Mucosa of rectum (tissue), 2 donors: ENCODE measurements at regions not wholly inside any gene's neighbourhood (a gene's known extent, or its start where the extent isn't known, plus 50 kb on each side); places are given as distances from the start of the nearest gene placed in this dataset.

Experiments used
- H3K27ac ChIP-seq, 2 donors: one replicate each; pipeline ENCODE4 v1.7.0; 2013; ENCODE audit warnings: inconsistent platforms in 2 of 2, low read depth in 2 of 2, low read length in 2 of 2
- H3K27me3 ChIP-seq, 2 donors: one replicate each; pipeline ENCODE4 v1.7.0; 2013; ENCODE audit warnings: low read length in 2 of 2; ENCODE audit not compliant: control insufficient read depth in 2 of 2, insufficient read depth in 2 of 2
- H3K36me3 ChIP-seq, 2 donors: one replicate each; pipeline ENCODE4 v1.7.0; 2013; ENCODE audit warnings: low read length in 2 of 2; ENCODE audit not compliant: control insufficient read depth in 2 of 2, insufficient read depth in 2 of 2
- H3K4me1 ChIP-seq, 2 donors: one replicate each; pipeline ENCODE4 v1.7.0; 2013; ENCODE audit warnings: low read length in 2 of 2, mild to moderate bottlenecking in 1 of 2; ENCODE audit not compliant: control insufficient read depth in 2 of 2, insufficient read depth in 2 of 2
- H3K4me3 ChIP-seq, 2 donors: one replicate each; pipeline ENCODE4 v1.7.0; 2013; ENCODE audit warnings: low read length in 2 of 2
- H3K9ac ChIP-seq, 2 donors: one replicate each; pipeline ENCODE4 v1.7.0; 2013; ENCODE audit warnings: low read length in 2 of 2, low read depth in 1 of 2, mild to moderate bottlenecking in 1 of 2
- H3K9me3 ChIP-seq, 2 donors: one replicate each; pipeline ENCODE4 v1.7.0; 2013; ENCODE audit warnings: low read length in 2 of 2; ENCODE audit not compliant: control insufficient read depth in 2 of 2
- donor health status: healthy.
- donor health status: Normal muscosa, but diverticular disease.

DNA sequence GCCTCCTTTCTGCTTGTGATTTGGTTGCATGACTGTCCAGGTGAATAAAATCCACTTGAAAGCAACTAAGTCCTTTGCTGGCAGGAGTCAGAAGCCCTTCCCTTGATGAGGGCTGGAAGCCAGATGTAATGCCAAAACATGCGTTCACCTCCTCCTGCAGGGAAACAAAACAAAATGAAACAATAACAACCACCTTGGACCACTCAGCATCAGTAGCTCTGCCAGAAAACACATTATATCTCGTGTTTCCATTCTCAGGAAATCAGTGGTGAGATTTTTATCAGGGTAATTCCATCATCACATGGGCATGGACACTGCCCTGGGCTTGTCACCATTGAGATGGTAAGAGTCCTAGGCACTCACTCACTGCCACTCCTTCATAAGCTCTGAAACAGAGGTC, 350.3 kb upstream of the ACTBL2 start:
- Histone ChIP-seq H3K9ac (no peak overlapping the region), H3K4me1 (no peaks in the 10 kb centered on the region), H3K9me3 (no peaks in the 10 kb centered on the region), H3K4me3 (no peak overlapping the region), H3K27ac (no peak overlapping the region), H3K36me3 (no peaks in the 10 kb centered on the region), H3K27me3 (no peaks in the 10 kb centered on the region)

- H3K4me1 ChIP-seq = no peaks in the 10 kb centered on the region
- no peak overlapping the region for H3K4me3 ChIP-seq
- no peak overlapping the region for H3K27ac ChIP-seq
- H3K36me3 ChIP-seq = no peaks in the 10 kb centered on the region
- H3K9ac ChIP-seq = no peak overlapping the region
- H3K27me3 ChIP-seq = no peaks in the 10 kb centered on the region
- H3K9me3 ChIP-seq = no peaks in the 10 kb centered on the region
Measured at GRCh38 chr5:57831932-57832331, 349.3 kb upstream of the ACTBL2 start.

GRCh38 chr5:57831090-57831489, 348.5 kb upstream of the ACTBL2 start:
- H3K4me3 ChIP-seq = no peak overlapping the region
- no peak overlapping the region for H3K27ac ChIP-seq
- H3K27me3 ChIP-seq = no peaks in the 10 kb centered on the region
- no peaks in the 10 kb centered on the region for H3K9me3 ChIP-seq
- H3K9ac ChIP-seq = no peak overlapping the region
- no peaks in the 10 kb centered on the region for H3K36me3 ChIP-seq
- no peaks in the 10 kb centered on the region for H3K4me1 ChIP-seq

DNA sequence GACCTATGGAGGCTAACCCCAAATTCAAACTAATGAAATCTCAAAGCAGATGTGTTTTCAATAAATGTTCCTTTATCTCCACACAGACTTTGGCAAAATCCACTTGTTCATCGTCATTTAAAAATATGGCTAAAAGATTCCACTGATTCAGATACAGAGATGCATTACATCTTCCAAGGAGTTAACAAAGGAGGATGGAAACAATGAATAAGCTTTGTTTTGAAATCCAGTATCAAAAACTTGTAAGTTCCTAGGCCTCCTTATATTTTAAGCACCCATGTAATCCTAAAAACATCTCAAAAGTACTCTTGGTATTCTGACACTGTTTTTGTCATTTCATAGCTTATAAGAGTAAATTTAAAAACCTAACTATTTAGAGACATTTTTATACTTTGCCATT, 345.6 kb upstream of the ACTBL2 start:
- Histone ChIP-seq H3K27me3 (no peaks in the 10 kb centered on the region), H3K4me1 (no peaks in the 10 kb centered on the region), H3K27ac (no peak overlapping the region), H3K36me3 (no peaks in the 10 kb centered on the region), H3K9ac (no peak overlapping the region), H3K9me3 (no peaks in the 10 kb centered on the region), H3K4me3 (no peak overlapping the region)

- H3K9me3 ChIP-seq = no peaks in the 10 kb centered on the region
- no peak overlapping the region for H3K9ac ChIP-seq
- no peak overlapping the region for H3K4me3 ChIP-seq
- H3K27me3 ChIP-seq = no peaks in the 10 kb centered on the region
- H3K4me1 ChIP-seq = no peaks in the 10 kb centered on the region
- no peaks in the 10 kb centered on the region for H3K36me3 ChIP-seq
- no peak overlapping the region for H3K27ac ChIP-seq
Measured at GRCh38 chr5:57825031-57825686, 342.5 kb upstream of the ACTBL2 start.

- no peak overlapping the region for H3K27ac ChIP-seq
- no peaks in the 10 kb centered on the region for H3K4me1 ChIP-seq
- H3K4me3 ChIP-seq = no peak overlapping the region
Measured at GRCh38 chr5:57824623-57825022, 342.0 kb upstream of the ACTBL2 start.

GRCh38 chr5:57824047-57824446, 341.4 kb upstream of the ACTBL2 start:
- no peak overlapping the region for H3K4me3 ChIP-seq

More at GRCh38 chr5:57824623-57825022, 342.0 kb upstream of the ACTBL2 start:
- no peaks in the 10 kb centered on the region for H3K9me3 ChIP-seq
- no peaks in the 10 kb centered on the region for H3K36me3 ChIP-seq
- no peaks in the 10 kb centered on the region for H3K27me3 ChIP-seq
- H3K9ac ChIP-seq = no peak overlapping the region

GRCh38 chr5:57822651-57823050, 340.0 kb upstream of the ACTBL2 start:
- Histone ChIP-seq H3K27me3 (no peaks in the 10 kb centered on the region), H3K4me3 (no peak overlapping the region), H3K9me3 (no peaks in the 10 kb centered on the region), H3K9ac (no peak overlapping the region), H3K27ac (no peak overlapping the region), H3K36me3 (no peaks in the 10 kb centered on the region), H3K4me1 (no peaks in the 10 kb centered on the region)

More at GRCh38 chr5:57824047-57824446, 341.4 kb upstream of the ACTBL2 start:
- H3K27me3 ChIP-seq = no peaks in the 10 kb centered on the region
- no peaks in the 10 kb centered on the region for H3K36me3 ChIP-seq
- H3K9ac ChIP-seq = no peak overlapping the region
- H3K27ac ChIP-seq = no peak overlapping the region
- H3K4me1 ChIP-seq = no peaks in the 10 kb centered on the region
- no peaks in the 10 kb centered on the region for H3K9me3 ChIP-seq

GRCh38 chr5:57818397-57818796, 335.8 kb upstream of the ACTBL2 start:
- Histone ChIP-seq H3K9ac (no peak overlapping the region), H3K36me3 (no peaks in the 10 kb centered on the region), H3K4me3 (no peak overlapping the region), H3K27ac (no peak overlapping the region), H3K4me1 (no peaks in the 10 kb centered on the region), H3K27me3 (no peaks in the 10 kb centered on the region), H3K9me3 (no peaks in the 10 kb centered on the region)

- Histone ChIP-seq H3K4me1 (no peaks in the 10 kb centered on the region), H3K9me3 (no peaks in the 10 kb centered on the region), H3K36me3 (no peaks in the 10 kb centered on the region), H3K4me3 (no peak overlapping the region), H3K27ac (no peak overlapping the region), H3K27me3 (no peaks in the 10 kb centered on the region), H3K9ac (no peak overlapping the region)
Measured at GRCh38 chr5:57817924-57818323, 335.3 kb upstream of the ACTBL2 start.
